Fibroblast of pulmonary artery (primary cell): ENCODE measurements at regions not wholly inside any gene's neighbourhood (a gene's known extent, or its start where the extent isn't known, plus 50 kb on each side); places are given as distances from the start of the nearest gene placed in this dataset.

Experiments
- DNase-seq: peaks from one replicate; pipeline ENCODE4 v3.0.0-alpha.2; 2010; ENCODE audit warnings: low read depth
- H3K4me3 ChIP-seq: replicated peaks from 2 replicates; pipeline ENCODE4 v1.5.1; 2011; ENCODE audit warnings: low read depth, mild to moderate bottlenecking, control low read depth, low read length, moderate library complexity
- CTCF ChIP-seq: IDR thresholded peaks from 2 replicates; pipeline ENCODE4 v1.5.1; 2011; ENCODE audit warnings: mild to moderate bottlenecking, control low read depth, low read length, inconsistent platforms; ENCODE audit errors: missing control alignments

- no peak for TF ChIP-seq CTCF
- no peak overlapping the region for H3K4me3 ChIP-seq
- DNase-seq = no peak
Measured at GRCh38 chr14:65249471-65250161, 147.3 kb upstream of the MAX start.

GRCh38 chr14:65250162-65250495, 147.8 kb upstream of the MAX start:
- TF ChIP-seq CTCF = no peak
- no peak overlapping the region for H3K4me3 ChIP-seq
- no peak for DNase-seq

GRCh38 chr14:65251213-65251612, 148.9 kb upstream of the MAX start:
- peak; percentile 97 for DNase-seq
- no peak overlapping the region for H3K4me3 ChIP-seq
- TF ChIP-seq CTCF = no peak

- H3K4me3 ChIP-seq = no peak overlapping the region
- DNase-seq = no peak
- TF ChIP-seq CTCF = no peak
Measured at GRCh38 chr14:65252482-65253255, 150.4 kb upstream of the MAX start.

GRCh38 chr14:65255029-65255545, 152.8 kb upstream of the MAX start:
- no peak overlapping the region for H3K4me3 ChIP-seq
- TF ChIP-seq CTCF = no peak
- DNase-seq = peak; percentile 62

GRCh38 chr14:65255583-65256461, 153.5 kb upstream of the MAX start:
- peak; percentile 38 for DNase-seq

More at GRCh38 chr14:65255583-65256461, 153.5 kb upstream of the MAX start:
- H3K4me3 ChIP-seq = no peak overlapping the region
- TF ChIP-seq CTCF = no peak
